Osteoblast (primary cell): ENCODE measurements at regions not wholly inside any gene's neighbourhood (a gene's known extent, or its start where the extent isn't known, plus 50 kb on each side); places are given as distances from the start of the nearest gene placed in this dataset.

ENCODE experiments used
- DNase-seq: peaks from one replicate; pipeline ENCODE4 v3.0.0; 2011; ENCODE audit warnings: low spot score, mixed read lengths; ENCODE audit not compliant: insufficient read length; ENCODE audit errors: missing footprints
- H2AFZ ChIP-seq: 2 replicates; pipeline ENCODE4 v1.6.0; 2011; ENCODE audit warnings: mild to moderate bottlenecking, low read length
- H3K27ac ChIP-seq: 2 replicates; pipeline ENCODE4 v1.5.1; 2011; ENCODE audit warnings: mild to moderate bottlenecking, low read depth, low read length, moderate library complexity
- H3K27me3 ChIP-seq: 2 replicates; pipeline ENCODE4 v1.6.0; 2012; ENCODE audit warnings: mild to moderate bottlenecking, control low read depth, inconsistent platforms, low read length, moderate library complexity; ENCODE audit not compliant: insufficient read depth
- H3K36me3 ChIP-seq: 2 replicates; pipeline ENCODE4 v1.5.1; 2011; ENCODE audit warnings: mild to moderate bottlenecking, low read length, control low read depth, moderate library complexity; ENCODE audit not compliant: insufficient read depth
- H3K4me1 ChIP-seq: 2 replicates; pipeline ENCODE4 v1.5.1; 2011; ENCODE audit warnings: mild to moderate bottlenecking, low read length, control low read depth, moderate library complexity; ENCODE audit not compliant: insufficient read depth
- H3K4me2 ChIP-seq: 2 replicates; pipeline ENCODE4 v1.6.0; 2011; ENCODE audit warnings: mild to moderate bottlenecking, low read length; ENCODE audit not compliant: insufficient read depth
- H3K4me3 ChIP-seq: fragments of 200-600 bp; sonication (generic); 3 replicates; pipeline ENCODE4 v1.5.1; 2012; ENCODE audit warnings: mild to moderate bottlenecking, low read length, inconsistent platforms; ENCODE audit not compliant: insufficient read depth
- H3K79me2 ChIP-seq: 2 replicates; pipeline ENCODE4 v1.6.0; 2012; ENCODE audit warnings: mild to moderate bottlenecking, low read length, control low read depth, inconsistent platforms; ENCODE audit not compliant: insufficient read depth
- H3K9me3 ChIP-seq: 2 replicates; pipeline ENCODE4 v1.5.1; 2011; ENCODE audit warnings: low read depth, low read length, control low read depth
- H4K20me1 ChIP-seq: 2 replicates; pipeline ENCODE4 v1.6.0; 2012; ENCODE audit warnings: mild to moderate bottlenecking, low read length, control low read depth; ENCODE audit not compliant: insufficient read depth
- TF ChIP-seq, protein P1 (sequence below): IDR thresholded peaks from 2 replicates; pipeline ENCODE4 v1.5.1; 2011; ENCODE audit warnings: mild to moderate bottlenecking, low read depth, low read length, moderate library complexity; ENCODE audit errors: extremely low read depth

DNA sequence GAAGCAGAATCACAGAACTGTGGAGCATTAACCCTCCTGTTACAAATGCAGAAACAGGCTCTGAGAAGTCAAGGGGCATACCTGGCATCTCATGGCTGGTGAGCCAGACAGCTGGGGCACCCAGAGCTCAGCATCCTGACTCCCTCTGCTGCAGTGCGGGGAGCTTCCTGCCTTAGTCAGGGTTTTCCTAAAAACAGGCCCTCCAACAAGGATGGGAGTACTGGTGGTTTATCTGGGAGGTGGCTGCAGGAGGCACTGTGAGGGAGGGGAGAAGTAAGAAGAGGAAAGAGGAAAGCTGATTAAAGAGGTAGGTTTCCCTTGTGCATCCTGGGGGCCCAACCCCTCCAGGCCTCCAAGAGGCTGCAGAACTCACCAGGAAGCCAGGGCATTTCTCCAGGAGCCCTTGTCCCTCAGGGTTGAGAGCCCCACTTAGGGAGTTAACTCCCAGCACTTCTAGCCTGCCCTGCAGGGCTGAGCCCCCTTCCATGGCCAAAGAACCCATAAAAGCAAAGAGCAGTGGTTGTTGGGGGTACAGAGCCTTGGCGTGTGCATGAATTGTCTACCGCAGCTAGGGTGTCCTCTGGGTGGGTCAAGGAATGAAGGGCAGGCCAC is 261.5 kb upstream of the RPL38 start:
- Histone ChIP-seq H3K9me3 (no peaks in the 10 kb centered on the region), H4K20me1 (no peaks in the 10 kb centered on the region), H3K4me3 (no peak overlapping the region), H2AFZ (no peak overlapping the region), H3K36me3 (no peaks in the 10 kb centered on the region), H3K79me2 (no peaks in the 10 kb centered on the region), H3K4me1 (no peaks in the 10 kb centered on the region), H3K27me3 (no peaks in the 10 kb centered on the region), H3K4me2 (no peak overlapping the region), H3K27ac (no peak overlapping the region)
- no peak for DNase-seq
- TF ChIP-seq, protein P1, sequence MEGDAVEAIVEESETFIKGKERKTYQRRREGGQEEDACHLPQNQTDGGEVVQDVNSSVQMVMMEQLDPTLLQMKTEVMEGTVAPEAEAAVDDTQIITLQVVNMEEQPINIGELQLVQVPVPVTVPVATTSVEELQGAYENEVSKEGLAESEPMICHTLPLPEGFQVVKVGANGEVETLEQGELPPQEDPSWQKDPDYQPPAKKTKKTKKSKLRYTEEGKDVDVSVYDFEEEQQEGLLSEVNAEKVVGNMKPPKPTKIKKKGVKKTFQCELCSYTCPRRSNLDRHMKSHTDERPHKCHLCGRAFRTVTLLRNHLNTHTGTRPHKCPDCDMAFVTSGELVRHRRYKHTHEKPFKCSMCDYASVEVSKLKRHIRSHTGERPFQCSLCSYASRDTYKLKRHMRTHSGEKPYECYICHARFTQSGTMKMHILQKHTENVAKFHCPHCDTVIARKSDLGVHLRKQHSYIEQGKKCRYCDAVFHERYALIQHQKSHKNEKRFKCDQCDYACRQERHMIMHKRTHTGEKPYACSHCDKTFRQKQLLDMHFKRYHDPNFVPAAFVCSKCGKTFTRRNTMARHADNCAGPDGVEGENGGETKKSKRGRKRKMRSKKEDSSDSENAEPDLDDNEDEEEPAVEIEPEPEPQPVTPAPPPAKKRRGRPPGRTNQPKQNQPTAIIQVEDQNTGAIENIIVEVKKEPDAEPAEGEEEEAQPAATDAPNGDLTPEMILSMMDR = no peak

DNA sequence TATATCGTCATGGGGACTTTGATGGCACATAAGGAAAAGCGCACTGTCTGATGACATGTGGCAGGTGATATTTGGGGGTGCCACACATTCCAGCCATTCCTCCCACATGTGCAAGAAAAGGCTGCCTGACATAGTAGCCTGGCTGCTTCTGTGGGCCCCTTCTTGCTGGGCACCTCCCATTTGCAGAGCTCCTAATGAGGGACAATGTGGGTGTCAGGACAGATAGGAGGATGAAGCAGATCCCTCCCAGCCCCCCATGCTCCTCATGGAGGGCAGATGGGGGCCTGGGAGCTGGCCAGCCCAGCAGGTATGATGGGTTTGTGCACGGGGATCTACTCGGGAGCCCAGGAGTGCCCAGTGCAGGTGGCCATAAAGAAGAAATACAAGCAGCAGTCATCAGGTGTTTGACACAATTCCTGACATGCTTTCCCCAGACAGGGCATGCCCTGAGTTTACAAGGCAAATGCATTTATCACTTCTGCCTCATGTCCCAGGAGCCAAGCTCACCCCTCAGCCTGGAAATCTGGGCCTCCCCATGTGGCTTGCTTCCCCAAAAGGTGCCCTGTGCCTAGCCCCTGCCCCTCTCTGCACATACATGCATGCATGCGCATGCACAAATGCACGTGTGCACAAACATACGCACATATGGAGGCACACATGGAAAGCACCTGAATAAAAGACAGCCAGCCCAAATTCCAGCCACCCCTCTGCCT is 260.6 kb upstream of the RPL38 start:
- H3K9me3 ChIP-seq = no peaks in the 10 kb centered on the region
- no peak overlapping the region for H2AFZ ChIP-seq
- TF ChIP-seq, protein P1 = no peak
- no peak for DNase-seq
- H3K79me2 ChIP-seq = no peaks in the 10 kb centered on the region
- H4K20me1 ChIP-seq = no peaks in the 10 kb centered on the region
- no peak overlapping the region for H3K4me2 ChIP-seq
- H3K4me3 ChIP-seq = no peak overlapping the region
- H3K27me3 ChIP-seq = no peaks in the 10 kb centered on the region
- H3K4me1 ChIP-seq = no peaks in the 10 kb centered on the region
- H3K27ac ChIP-seq = no peak overlapping the region
- no peaks in the 10 kb centered on the region for H3K36me3 ChIP-seq

DNA sequence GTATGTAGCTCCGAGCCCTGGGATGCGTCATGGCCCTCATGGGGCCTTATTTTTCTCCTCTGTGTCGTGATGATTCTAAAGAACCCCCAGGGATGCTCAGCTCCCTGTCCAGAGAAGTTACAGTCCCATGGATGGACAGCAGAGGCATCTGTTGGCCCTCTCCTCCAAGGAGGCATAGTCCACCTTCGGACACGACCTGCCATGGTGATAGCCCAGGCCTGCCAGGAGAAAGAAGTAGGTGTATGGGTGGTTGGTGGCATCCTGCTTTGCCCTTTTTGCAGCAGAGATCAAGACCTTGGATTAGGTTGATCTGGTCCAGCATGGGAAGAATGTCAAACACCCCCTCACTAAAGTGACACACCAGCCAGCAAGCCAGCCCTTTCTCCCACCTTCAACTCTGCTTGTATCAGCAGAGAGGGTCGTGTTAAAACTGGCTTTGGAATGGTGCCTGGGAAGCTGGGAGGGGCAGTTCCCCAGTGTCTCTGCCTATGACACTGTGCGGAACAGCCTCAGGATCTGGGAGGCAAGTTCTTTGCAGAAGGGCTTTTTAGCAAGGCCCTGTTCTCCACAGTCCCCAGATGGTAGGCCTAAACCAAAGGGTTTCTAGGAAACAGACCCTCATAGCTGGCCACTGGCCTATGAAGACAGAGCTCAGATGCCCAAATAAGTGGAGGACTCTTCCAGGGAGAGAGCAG is 259.9 kb upstream of the RPL38 start:
- Histone ChIP-seq H3K4me3 (no peak overlapping the region), H3K4me2 (no peak overlapping the region), H3K9me3 (no peaks in the 10 kb centered on the region), H4K20me1 (no peaks in the 10 kb centered on the region), H3K27me3 (no peaks in the 10 kb centered on the region), H3K4me1 (no peaks in the 10 kb centered on the region), H2AFZ (no peak overlapping the region), H3K79me2 (no peaks in the 10 kb centered on the region), H3K27ac (no peak overlapping the region), H3K36me3 (no peaks in the 10 kb centered on the region)
- DNase-seq = no peak
- TF ChIP-seq, protein P1 = no peak

DNA sequence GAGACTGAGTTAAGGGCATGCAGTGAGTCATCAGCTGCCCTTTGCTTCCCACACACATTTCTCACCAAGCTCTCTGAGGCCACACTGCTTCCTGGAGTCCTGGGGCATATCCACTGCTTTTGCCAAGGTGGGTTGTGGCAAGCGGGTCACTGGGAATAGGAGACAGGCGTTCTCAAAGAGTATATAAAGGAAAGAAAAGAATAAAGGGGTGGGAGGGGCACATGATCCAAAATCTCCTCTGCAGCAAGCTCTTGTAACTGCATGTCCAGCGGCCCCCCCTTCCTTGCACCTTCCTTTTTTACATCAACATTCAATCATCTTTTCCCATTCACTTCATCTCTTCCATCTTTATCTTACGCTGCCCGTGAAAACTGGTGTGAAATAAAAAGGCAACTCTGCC is 259.1 kb upstream of the RPL38 start:
- H3K4me3 ChIP-seq = no peak overlapping the region
- no peaks in the 10 kb centered on the region for H3K9me3 ChIP-seq
- no peaks in the 10 kb centered on the region for H3K27me3 ChIP-seq
- H3K79me2 ChIP-seq = no peaks in the 10 kb centered on the region
- TF ChIP-seq, protein P1 = no peak
- H3K27ac ChIP-seq = no peak overlapping the region
- no peak overlapping the region for H2AFZ ChIP-seq
- H4K20me1 ChIP-seq = no peaks in the 10 kb centered on the region
- no peaks in the 10 kb centered on the region for H3K4me1 ChIP-seq
- DNase-seq = no peak
- no peaks in the 10 kb centered on the region for H3K36me3 ChIP-seq
- H3K4me2 ChIP-seq = no peak overlapping the region
